SK-N-SH (cell line): ENCODE measurements at regions not wholly inside any gene's neighbourhood (a gene's known extent, or its start where the extent isn't known, plus 50 kb on each side); places are given as distances from the start of the nearest gene placed in this dataset.

Experiments
- FOXM1 ChIP-seq: IDR thresholded peaks from 2 replicates; pipeline ENCODE4 v1.4.0; 2012; ENCODE audit warnings: low read depth, mild to moderate bottlenecking
- JUND ChIP-seq: IDR thresholded peaks from 2 replicates; pipeline ENCODE4 v1.4.0; 2012
- NRF1 ChIP-seq: IDR thresholded peaks from 2 replicates; pipeline ENCODE4 v1.6.1; 2012; ENCODE audit warnings: low read depth, mild to moderate bottlenecking, low read length
- POLR2AphosphoS5 ChIP-seq: IDR thresholded peaks from 2 replicates; pipeline ENCODE4 v1.6.1; 2012; ENCODE audit warnings: low read depth, low read length
- RXRA ChIP-seq: IDR thresholded peaks from 2 replicates; pipeline ENCODE4 v1.4.0; 2012; ENCODE audit warnings: low read depth, mild to moderate bottlenecking, borderline replicate concordance
- TF ChIP-seq, protein P1 (sequence below): fragments of 200-600 bp; sonication (generic); IDR thresholded peaks from 2 replicates; pipeline ENCODE4 v1.6.1; 2017; ENCODE audit warnings: antibody characterized with exemption, mild to moderate bottlenecking, moderate library complexity
- TF ChIP-seq, protein P2 (sequence below): IDR thresholded peaks from 2 replicates; pipeline ENCODE4 v1.4.0; 2012; ENCODE audit warnings: low read depth, borderline replicate concordance
- TF ChIP-seq, protein P3 (sequence below): IDR thresholded peaks from 2 replicates; pipeline ENCODE4 v1.6.1; 2012; ENCODE audit warnings: mild to moderate bottlenecking, low read depth, low read length, moderate library complexity
- TF ChIP-seq, protein P4 (sequence below): IDR thresholded peaks from 2 replicates; pipeline ENCODE4 v1.4.0; 2012; ENCODE audit warnings: low read depth

DNA sequence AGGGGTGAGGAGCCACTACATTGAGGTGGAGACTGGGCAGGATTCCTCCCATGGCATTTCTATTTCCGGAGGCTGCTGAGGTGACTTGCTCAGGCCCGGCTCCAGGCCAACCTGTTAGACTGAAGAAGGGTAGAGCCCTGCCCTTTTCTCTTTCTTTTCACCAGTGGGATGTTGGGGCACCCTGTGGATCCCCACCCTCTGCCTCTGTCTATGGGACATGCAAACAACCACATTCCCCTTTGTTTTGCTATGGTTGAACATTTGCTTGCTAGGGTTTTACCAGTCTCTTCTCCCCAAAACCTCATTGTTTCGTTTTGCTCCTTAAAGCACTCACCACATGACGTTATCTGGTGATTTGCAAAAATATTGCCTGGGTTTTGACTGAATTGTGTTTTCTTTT is 183.3 kb downstream of the ARL4C start:
- TF ChIP-seq, protein P1, sequence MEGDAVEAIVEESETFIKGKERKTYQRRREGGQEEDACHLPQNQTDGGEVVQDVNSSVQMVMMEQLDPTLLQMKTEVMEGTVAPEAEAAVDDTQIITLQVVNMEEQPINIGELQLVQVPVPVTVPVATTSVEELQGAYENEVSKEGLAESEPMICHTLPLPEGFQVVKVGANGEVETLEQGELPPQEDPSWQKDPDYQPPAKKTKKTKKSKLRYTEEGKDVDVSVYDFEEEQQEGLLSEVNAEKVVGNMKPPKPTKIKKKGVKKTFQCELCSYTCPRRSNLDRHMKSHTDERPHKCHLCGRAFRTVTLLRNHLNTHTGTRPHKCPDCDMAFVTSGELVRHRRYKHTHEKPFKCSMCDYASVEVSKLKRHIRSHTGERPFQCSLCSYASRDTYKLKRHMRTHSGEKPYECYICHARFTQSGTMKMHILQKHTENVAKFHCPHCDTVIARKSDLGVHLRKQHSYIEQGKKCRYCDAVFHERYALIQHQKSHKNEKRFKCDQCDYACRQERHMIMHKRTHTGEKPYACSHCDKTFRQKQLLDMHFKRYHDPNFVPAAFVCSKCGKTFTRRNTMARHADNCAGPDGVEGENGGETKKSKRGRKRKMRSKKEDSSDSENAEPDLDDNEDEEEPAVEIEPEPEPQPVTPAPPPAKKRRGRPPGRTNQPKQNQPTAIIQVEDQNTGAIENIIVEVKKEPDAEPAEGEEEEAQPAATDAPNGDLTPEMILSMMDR, result no peak
- TF ChIP-seq, protein P2, sequence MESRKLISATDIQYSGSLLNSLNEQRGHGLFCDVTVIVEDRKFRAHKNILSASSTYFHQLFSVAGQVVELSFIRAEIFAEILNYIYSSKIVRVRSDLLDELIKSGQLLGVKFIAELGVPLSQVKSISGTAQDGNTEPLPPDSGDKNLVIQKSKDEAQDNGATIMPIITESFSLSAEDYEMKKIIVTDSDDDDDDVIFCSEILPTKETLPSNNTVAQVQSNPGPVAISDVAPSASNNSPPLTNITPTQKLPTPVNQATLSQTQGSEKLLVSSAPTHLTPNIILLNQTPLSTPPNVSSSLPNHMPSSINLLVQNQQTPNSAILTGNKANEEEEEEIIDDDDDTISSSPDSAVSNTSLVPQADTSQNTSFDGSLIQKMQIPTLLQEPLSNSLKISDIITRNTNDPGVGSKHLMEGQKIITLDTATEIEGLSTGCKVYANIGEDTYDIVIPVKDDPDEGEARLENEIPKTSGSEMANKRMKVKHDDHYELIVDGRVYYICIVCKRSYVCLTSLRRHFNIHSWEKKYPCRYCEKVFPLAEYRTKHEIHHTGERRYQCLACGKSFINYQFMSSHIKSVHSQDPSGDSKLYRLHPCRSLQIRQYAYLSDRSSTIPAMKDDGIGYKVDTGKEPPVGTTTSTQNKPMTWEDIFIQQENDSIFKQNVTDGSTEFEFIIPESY, result no peak
- TF ChIP-seq POLR2AphosphoS5, result no peak
- TF ChIP-seq RXRA, result no peak
- no peak for TF ChIP-seq NRF1
- no peak for TF ChIP-seq JUND
- TF ChIP-seq, protein P3, sequence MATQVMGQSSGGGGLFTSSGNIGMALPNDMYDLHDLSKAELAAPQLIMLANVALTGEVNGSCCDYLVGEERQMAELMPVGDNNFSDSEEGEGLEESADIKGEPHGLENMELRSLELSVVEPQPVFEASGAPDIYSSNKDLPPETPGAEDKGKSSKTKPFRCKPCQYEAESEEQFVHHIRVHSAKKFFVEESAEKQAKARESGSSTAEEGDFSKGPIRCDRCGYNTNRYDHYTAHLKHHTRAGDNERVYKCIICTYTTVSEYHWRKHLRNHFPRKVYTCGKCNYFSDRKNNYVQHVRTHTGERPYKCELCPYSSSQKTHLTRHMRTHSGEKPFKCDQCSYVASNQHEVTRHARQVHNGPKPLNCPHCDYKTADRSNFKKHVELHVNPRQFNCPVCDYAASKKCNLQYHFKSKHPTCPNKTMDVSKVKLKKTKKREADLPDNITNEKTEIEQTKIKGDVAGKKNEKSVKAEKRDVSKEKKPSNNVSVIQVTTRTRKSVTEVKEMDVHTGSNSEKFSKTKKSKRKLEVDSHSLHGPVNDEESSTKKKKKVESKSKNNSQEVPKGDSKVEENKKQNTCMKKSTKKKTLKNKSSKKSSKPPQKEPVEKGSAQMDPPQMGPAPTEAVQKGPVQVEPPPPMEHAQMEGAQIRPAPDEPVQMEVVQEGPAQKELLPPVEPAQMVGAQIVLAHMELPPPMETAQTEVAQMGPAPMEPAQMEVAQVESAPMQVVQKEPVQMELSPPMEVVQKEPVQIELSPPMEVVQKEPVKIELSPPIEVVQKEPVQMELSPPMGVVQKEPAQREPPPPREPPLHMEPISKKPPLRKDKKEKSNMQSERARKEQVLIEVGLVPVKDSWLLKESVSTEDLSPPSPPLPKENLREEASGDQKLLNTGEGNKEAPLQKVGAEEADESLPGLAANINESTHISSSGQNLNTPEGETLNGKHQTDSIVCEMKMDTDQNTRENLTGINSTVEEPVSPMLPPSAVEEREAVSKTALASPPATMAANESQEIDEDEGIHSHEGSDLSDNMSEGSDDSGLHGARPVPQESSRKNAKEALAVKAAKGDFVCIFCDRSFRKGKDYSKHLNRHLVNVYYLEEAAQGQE, result no peak
- TF ChIP-seq FOXM1, result no peak
- TF ChIP-seq, protein P4, sequence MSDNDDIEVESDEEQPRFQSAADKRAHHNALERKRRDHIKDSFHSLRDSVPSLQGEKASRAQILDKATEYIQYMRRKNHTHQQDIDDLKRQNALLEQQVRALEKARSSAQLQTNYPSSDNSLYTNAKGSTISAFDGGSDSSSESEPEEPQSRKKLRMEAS, result no peak
